Heart left ventricle (tissue), 13 donors: ENCODE measurements at regions not wholly inside any gene's neighbourhood (a gene's known extent, or its start where the extent isn't known, plus 50 kb on each side); places are given as distances from the start of the nearest gene placed in this dataset.
"Not testable (repeated sequence)": the region's sequence is repeated elsewhere in the genome, so short reads cannot be mapped to it uniquely, and the experiment has no call there.

Experiments
- CTCF ChIP-seq, 12 donors: fragments of 200-600 bp; sonication (generic) in 4 of 12; IDR thresholded peaks; one replicate each; pipeline versions ENCODE4 v1.5.0 to v1.8.0; 2018 to 2022; ENCODE audit warnings: antibody characterized with exemption in 12 of 12, mild to moderate bottlenecking in 5 of 12
- POLR2A ChIP-seq, 2 donors: fragments of 450-650 bp; IDR thresholded peaks; one replicate each; pipeline ENCODE4 v1.6.1; 2017; ENCODE audit warnings: antibody characterized with exemption in 2 of 2, mild to moderate bottlenecking in 2 of 2, moderate library complexity in 2 of 2
- donor health status: ischemic (EF 13 %, LVEDD 7.1; RV severe dilation, severe dysfunction).
- donor health status: DM: no; HTN: yes; CAD: no.
- donor health status: DM: no; HTN: no; CAD: no.
- donor health status: ischemic (EF 25% LVEDD 6.9; RV normal size, moderate dysfunction).
- donor health status: ischemic (EF 25% LVEDD 5.7; RV mildly dilated, moderate dysfunction).
- donor health status: ischemic (EF 35%, LVEDD 5.7; RV mildly dilated, moderate dysfunction).
- donor health status: nonischemic (EF 11% LVEDD 7.7; RV severe dilation, severe dysfunction).
- donor health status: DM: yes; HTN: yes; CAD: no.
- donor health status: PGD.
- donor health status: ischemic (EF 29% LVEDD 5.4; RV normal size, mild dysfunction).
- donor health status: nonischemic (EF 23%, LVEDD 6.1; RV moderate dilation, normal function).

- TF ChIP-seq CTCF, POLR2A (IDR thresholded peaks at IDR 0.05): not testable (repeated sequence)
Measured at GRCh38 chr18:1335345-1335744, 430.7 kb downstream of the ADCYAP1 start.
